ENCODE measurements at regions not wholly inside any gene's neighbourhood (a gene's known extent, or its start where the extent isn't known, plus 50 kb on each side); places are given as distances from the start of the nearest gene placed in this dataset.

- Histone ChIP-seq H3K4me2 (ENCODE audit: low read length) (no peak overlapping the region), H3K36me3 (ENCODE audit: insufficient read depth, low read length) (no peaks in the 10 kb centered on the region), H3K79me2 (ENCODE audit: insufficient read depth, low read length) (no peaks in the 10 kb centered on the region), H3K4me1 (ENCODE audit: insufficient read depth, low read length) (peaks cover 38% of the 10 kb centered on the region), H3K4me3 (ENCODE audit: insufficient read depth, low read depth, low read length) (no peak overlapping the region), H3K27ac (ENCODE audit: low read depth, low read length) (no peak overlapping the region), H3K9ac (ENCODE audit: low read length) (no peak overlapping the region), H3K9me3 (ENCODE audit: insufficient read depth, low read depth, low read length) (no peaks in the 10 kb centered on the region), H2AFZ (ENCODE audit: low read depth, low read length) (no peak overlapping the region), H3K27me3 (ENCODE audit: insufficient read depth, low read length) (no peaks in the 10 kb centered on the region), H4K20me1 (ENCODE audit: insufficient read depth, low read length) (no peaks in the 10 kb centered on the region)
- no peaks in the 10 kb centered on the region for H3K27me3 Mint-ChIP-seq (ENCODE audit: low read depth, unreplicated experiment)
- no peak overlapping the region for H3K4me3 Mint-ChIP-seq (ENCODE audit: unreplicated experiment)
- TF ChIP-seq EZH2 (IDR thresholded peaks at IDR 0.05; ENCODE audit: insufficient read depth, low read length) (no peak), CTCF (IDR thresholded peaks at IDR 0.05; ENCODE audit: insufficient read depth, low read depth, low read length) (no peak)
- FAIRE-seq (no peak), DNase-seq (ENCODE audit: low read depth) (no peak)
- no peak overlapping the region for H3K27ac Mint-ChIP-seq (ENCODE audit: unreplicated experiment)
- no peaks in the 10 kb centered on the region for H3K36me3 Mint-ChIP-seq (ENCODE audit: low read depth, unreplicated experiment)
- no peaks in the 10 kb centered on the region for H3K9me3 Mint-ChIP-seq (ENCODE audit: unreplicated experiment)
- H3K4me1 Mint-ChIP-seq (ENCODE audit: low read depth, unreplicated experiment) = peaks cover 44% of the 10 kb centered on the region
Observed at GRCh38 chr2:196333397-196333796, 162.0 kb upstream of the STK17B start.

DNA sequence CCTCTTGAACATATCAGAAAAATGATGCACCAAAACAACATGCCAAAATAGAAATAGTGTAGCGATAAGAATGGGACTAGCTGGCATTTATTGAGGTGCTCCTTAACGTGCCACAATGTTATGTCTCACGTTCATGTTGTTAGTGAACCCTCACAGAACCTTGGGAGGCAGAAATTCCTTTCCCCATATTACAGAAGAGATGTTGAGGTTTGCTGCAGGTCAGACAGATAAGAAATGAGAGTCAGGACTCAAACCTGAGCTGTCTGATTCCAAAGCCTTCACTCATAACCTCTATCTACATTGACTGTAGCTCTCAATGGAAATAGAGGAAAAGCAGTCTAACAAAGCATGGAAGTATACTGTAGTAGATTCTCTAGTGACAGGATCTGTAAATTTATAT is 163.3 kb upstream of the STK17B start:
- Mint-ChIP-seq H3K27ac (ENCODE audit: unreplicated experiment) (peak overlapping the region; percentile 83), H3K4me3 (ENCODE audit: unreplicated experiment) (no peak overlapping the region), H3K4me1 (ENCODE audit: low read depth, unreplicated experiment) (peaks cover 44% of the 10 kb centered on the region), H3K27me3 (ENCODE audit: low read depth, unreplicated experiment) (no peaks in the 10 kb centered on the region), H3K9me3 (ENCODE audit: unreplicated experiment) (no peaks in the 10 kb centered on the region), H3K36me3 (ENCODE audit: low read depth, unreplicated experiment) (no peaks in the 10 kb centered on the region)
- Histone ChIP-seq H3K27me3 (ENCODE audit: insufficient read depth, low read length) (no peaks in the 10 kb centered on the region), H3K36me3 (ENCODE audit: insufficient read depth, low read length) (no peaks in the 10 kb centered on the region), H3K9me3 (ENCODE audit: insufficient read depth, low read depth, low read length) (no peaks in the 10 kb centered on the region), H4K20me1 (ENCODE audit: insufficient read depth, low read length) (no peaks in the 10 kb centered on the region), H3K4me1 (ENCODE audit: insufficient read depth, low read length) (peaks cover 38% of the 10 kb centered on the region), H2AFZ (ENCODE audit: low read depth, low read length) (no peak overlapping the region), H3K4me3 (ENCODE audit: insufficient read depth, low read depth, low read length) (no peak overlapping the region), H3K79me2 (ENCODE audit: insufficient read depth, low read length) (no peaks in the 10 kb centered on the region), H3K27ac (ENCODE audit: low read depth, low read length) (peak overlapping the region; percentile 70), H3K4me2 (ENCODE audit: low read length) (peak overlapping the region; percentile 43), H3K9ac (ENCODE audit: low read length) (no peak overlapping the region)
- DNase-seq (ENCODE audit: low read depth) = peak; percentile 70
- no peak for FAIRE-seq
- no peak for TF ChIP-seq EZH2 (IDR thresholded peaks at IDR 0.05; ENCODE audit: insufficient read depth, low read length)
- TF ChIP-seq CTCF (IDR thresholded peaks at IDR 0.05; ENCODE audit: insufficient read depth, low read depth, low read length) = no peak

DNA sequence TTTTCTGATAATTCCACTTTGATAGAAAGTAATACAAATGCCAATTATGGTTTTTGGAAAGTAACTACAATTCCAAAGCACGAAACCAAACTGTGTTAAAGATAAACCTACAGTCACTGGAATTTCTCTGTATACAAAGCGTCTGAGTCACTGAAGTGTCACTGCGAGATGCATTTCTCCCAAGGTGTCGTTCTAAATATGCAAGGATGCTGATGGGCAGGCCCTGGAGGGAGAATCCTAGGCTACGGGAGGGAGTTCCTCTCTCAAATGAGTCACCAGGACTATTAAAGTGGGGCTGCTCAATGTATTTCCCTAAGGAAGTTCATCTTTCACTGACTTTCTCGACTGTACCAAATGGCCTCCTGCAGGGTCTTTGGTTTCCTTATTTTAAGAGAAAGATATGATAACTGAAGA is 163.8 kb upstream of the STK17B start:
- Mint-ChIP-seq H3K4me1 (ENCODE audit: low read depth, unreplicated experiment) (peaks cover 44% of the 10 kb centered on the region), H3K4me3 (ENCODE audit: unreplicated experiment) (no peak overlapping the region), H3K27ac (ENCODE audit: unreplicated experiment) (peak overlapping the region; percentile 83), H3K9me3 (ENCODE audit: unreplicated experiment) (no peaks in the 10 kb centered on the region), H3K27me3 (ENCODE audit: low read depth, unreplicated experiment) (no peaks in the 10 kb centered on the region), H3K36me3 (ENCODE audit: low read depth, unreplicated experiment) (no peaks in the 10 kb centered on the region)
- H3K79me2 ChIP-seq (ENCODE audit: insufficient read depth, low read length) = no peaks in the 10 kb centered on the region
- H2AFZ ChIP-seq (ENCODE audit: low read depth, low read length) = no peak overlapping the region
- no peak for TF ChIP-seq CTCF (IDR thresholded peaks at IDR 0.05; ENCODE audit: insufficient read depth, low read depth, low read length)
- TF ChIP-seq EZH2 (IDR thresholded peaks at IDR 0.05; ENCODE audit: insufficient read depth, low read length) = no peak
- no peak overlapping the region for H3K4me3 ChIP-seq (ENCODE audit: insufficient read depth, low read depth, low read length)
- H4K20me1 ChIP-seq (ENCODE audit: insufficient read depth, low read length) = no peaks in the 10 kb centered on the region
- H3K36me3 ChIP-seq (ENCODE audit: insufficient read depth, low read length) = no peaks in the 10 kb centered on the region
- H3K4me2 ChIP-seq (ENCODE audit: low read length) = peak overlapping the region; percentile 43
- no peak overlapping the region for H3K9ac ChIP-seq (ENCODE audit: low read length)
- no peaks in the 10 kb centered on the region for H3K27me3 ChIP-seq (ENCODE audit: insufficient read depth, low read length)
- H3K4me1 ChIP-seq (ENCODE audit: insufficient read depth, low read length) = peaks cover 38% of the 10 kb centered on the region
- DNase-seq (ENCODE audit: low read depth) (peak; percentile 87), FAIRE-seq (peak; percentile 94)
- H3K9me3 ChIP-seq (ENCODE audit: insufficient read depth, low read depth, low read length) = no peaks in the 10 kb centered on the region
- peak overlapping the region; percentile 70 for H3K27ac ChIP-seq (ENCODE audit: low read depth, low read length)
